CD8-positive, alpha-beta memory T cell (primary cell): ENCODE measurements at regions not wholly inside any gene's neighbourhood (a gene's known extent, or its start where the extent isn't known, plus 50 kb on each side); places are given as distances from the start of the nearest gene placed in this dataset.

Experiments
- CTCF ChIA-PET: fragments of 350-600 bp; sonication (Branson Sonifier 250); formaldehyde crosslinking; loops from one replicate; lab custom pipeline; 2021; ENCODE audit warnings: antibody characterized with exemption; lab: Charles Lee
- POLR2A ChIA-PET: fragments of 350-600 bp; sonication (Branson Sonifier 250); formaldehyde crosslinking; loops from one replicate; lab custom pipeline; 2021; ENCODE audit warnings: antibody characterized with exemption; lab: Charles Lee
- DNase-seq, 5 donors: peaks; one replicate each; pipeline versions ENCODE4 v3.0.0 to v3.0.0-alpha.2; 2020 to 2022; ENCODE audit warnings: mixed read lengths in 1 of 5
- H3K27ac ChIP-seq: one replicate; pipeline ENCODE4 v1.7.0; 2013; ENCODE audit warnings: low read depth, mild to moderate bottlenecking, low read length, moderate library complexity
- H3K27me3 ChIP-seq: 2 replicates; pipeline ENCODE4 v1.7.0; 2013; ENCODE audit warnings: low read length, mild to moderate bottlenecking; ENCODE audit not compliant: insufficient read depth, poor library complexity, severe bottlenecking
- H3K36me3 ChIP-seq: 2 replicates; pipeline ENCODE4 v1.7.0; 2013; ENCODE audit warnings: mild to moderate bottlenecking, low read length, moderate library complexity; ENCODE audit not compliant: insufficient read depth
- H3K4me1 ChIP-seq: 2 replicates; pipeline ENCODE4 v1.7.0; 2013; ENCODE audit warnings: mild to moderate bottlenecking, low read length, moderate library complexity; ENCODE audit not compliant: insufficient read depth
- H3K4me3 ChIP-seq: 2 replicates; pipeline ENCODE4 v1.7.0; 2013; ENCODE audit warnings: mild to moderate bottlenecking, low read length
- H3K9me3 ChIP-seq: 2 replicates; pipeline ENCODE4 v1.7.0; 2013; ENCODE audit warnings: mild to moderate bottlenecking, low read length
- H3K27ac Mint-ChIP-seq, 8 donors: one replicate each; pipeline ENCODE4 v1.8.0; 2020 to 2021; ENCODE audit warnings: mixed read lengths in 8 of 8, mild to moderate bottlenecking in 6 of 8, inconsistent platforms in 3 of 8, moderate library complexity in 3 of 8
- H3K27me3 Mint-ChIP-seq, 2 donors: one replicate each; pipeline ENCODE4 v1.8.0; 2020 to 2021; ENCODE audit warnings: mixed read lengths in 2 of 2, mild to moderate bottlenecking in 1 of 2, moderate library complexity in 1 of 2
- H3K36me3 Mint-ChIP-seq, 3 donors: one replicate each; pipeline ENCODE4 v1.8.0; 2020 to 2021; ENCODE audit warnings: mixed read lengths in 3 of 3, inconsistent platforms in 1 of 3, mild to moderate bottlenecking in 1 of 3
- H3K4me1 Mint-ChIP-seq, 3 donors: one replicate each; pipeline ENCODE4 v1.8.0; 2020 to 2021; ENCODE audit warnings: mixed read lengths in 3 of 3, inconsistent platforms in 1 of 3, mild to moderate bottlenecking in 1 of 3
- H3K4me3 Mint-ChIP-seq, 7 donors: one replicate each; pipeline ENCODE4 v1.8.0; 2020 to 2021; ENCODE audit warnings: mixed read lengths in 7 of 7, mild to moderate bottlenecking in 6 of 7, moderate library complexity in 4 of 7, inconsistent platforms in 2 of 7
- H3K9me3 Mint-ChIP-seq, 5 donors: one replicate each; pipeline ENCODE4 v1.8.0; 2020 to 2022; ENCODE audit warnings: mixed read lengths in 5 of 5, mild to moderate bottlenecking in 3 of 5, moderate library complexity in 2 of 5, inconsistent platforms in 1 of 5

- H3K27me3 Mint-ChIP-seq: no peaks in the 10 kb centered on the region
- Histone ChIP-seq H3K27me3 (no peaks in the 10 kb centered on the region), H3K4me3 (no peak overlapping the region), H3K36me3 (no peaks in the 10 kb centered on the region), H3K9me3 (no peaks in the 10 kb centered on the region), H3K4me1 (no peaks in the 10 kb centered on the region), H3K27ac (no peak overlapping the region)
- no peak for DNase-seq
- H3K27ac Mint-ChIP-seq: no peak overlapping the region
- H3K9me3 Mint-ChIP-seq: peaks cover 0 to 11% (median 7%) of the 10 kb centered on the region in 5 donors
- ChIA-PET CTCF (no interaction called here), POLR2A (no interaction called here)
- H3K4me1 Mint-ChIP-seq: no peaks in the 10 kb centered on the region
- no peaks in the 10 kb centered on the region for H3K36me3 Mint-ChIP-seq
- H3K4me3 Mint-ChIP-seq: no peak overlapping the region
Observed at GRCh38 chr9:106648799-106649198, 214.2 kb upstream of the ZNF462 start.

GRCh38 chr9:106649664-106650063, 213.3 kb upstream of the ZNF462 start:
- CTCF ChIA-PET: no interaction called here

GRCh38 chr9:106653213-106653612, 209.8 kb upstream of the ZNF462 start:
- no peaks in the 10 kb centered on the region for H3K27me3 Mint-ChIP-seq
- no peak overlapping the region for H3K4me3 Mint-ChIP-seq

More at GRCh38 chr9:106649664-106650063, 213.3 kb upstream of the ZNF462 start:
- no peaks in the 10 kb centered on the region for H3K36me3 ChIP-seq
- Mint-ChIP-seq H3K27me3 (no peaks in the 10 kb centered on the region), H3K4me3 (no peak overlapping the region), H3K4me1 (no peaks in the 10 kb centered on the region), H3K9me3 (peaks cover 0 to 10% (median 5%) of the 10 kb centered on the region in 5 donors), H3K36me3 (no peaks in the 10 kb centered on the region), H3K27ac (no peak overlapping the region)
- H3K4me3 ChIP-seq: no peak overlapping the region
- no peak overlapping the region for H3K27ac ChIP-seq
- H3K9me3 ChIP-seq: no peaks in the 10 kb centered on the region
- H3K27me3 ChIP-seq: no peaks in the 10 kb centered on the region
- H3K4me1 ChIP-seq: no peaks in the 10 kb centered on the region
- POLR2A ChIA-PET: no interaction called here
- DNase-seq: no peak

GRCh38 chr9:106655966-106656365, 207.0 kb upstream of the ZNF462 start:
- no peak overlapping the region for H3K27ac Mint-ChIP-seq
- H3K9me3 ChIP-seq: no peaks in the 10 kb centered on the region
- no peaks in the 10 kb centered on the region for H3K36me3 ChIP-seq
- no peaks in the 10 kb centered on the region for H3K4me1 ChIP-seq
- no peak overlapping the region for H3K27ac ChIP-seq
- H3K27me3 ChIP-seq: no peaks in the 10 kb centered on the region
- H3K36me3 Mint-ChIP-seq: no peaks in the 10 kb centered on the region
- H3K9me3 Mint-ChIP-seq: peaks cover 6 to 23% (median 13%) of the 10 kb centered on the region in 5 donors
- no peak overlapping the region for H3K4me3 ChIP-seq
- DNase-seq: no peak
- no peaks in the 10 kb centered on the region for H3K4me1 Mint-ChIP-seq
- ChIA-PET POLR2A (no interaction called here), CTCF (no interaction called here)
- H3K27me3 Mint-ChIP-seq: no peaks in the 10 kb centered on the region
- no peak overlapping the region for H3K4me3 Mint-ChIP-seq

More at GRCh38 chr9:106653213-106653612, 209.8 kb upstream of the ZNF462 start:
- ChIA-PET POLR2A (no interaction called here), CTCF (no interaction called here)
- no peaks in the 10 kb centered on the region for H3K27me3 ChIP-seq
- H3K27ac ChIP-seq: no peak overlapping the region
- H3K36me3 ChIP-seq: no peaks in the 10 kb centered on the region
- no peak overlapping the region for H3K27ac Mint-ChIP-seq
- H3K36me3 Mint-ChIP-seq: no peaks in the 10 kb centered on the region
- H3K4me3 ChIP-seq: no peak overlapping the region
- no peak for DNase-seq
- H3K4me1 Mint-ChIP-seq: no peaks in the 10 kb centered on the region
- no peaks in the 10 kb centered on the region for H3K9me3 ChIP-seq
- H3K4me1 ChIP-seq: no peaks in the 10 kb centered on the region
- peaks cover 6 to 15% (median 10%) of the 10 kb centered on the region in 5 donors for H3K9me3 Mint-ChIP-seq

- POLR2A ChIA-PET: no interaction called here
- H3K4me1 Mint-ChIP-seq: no peaks in the 10 kb centered on the region
- DNase-seq: no peak
- H3K36me3 Mint-ChIP-seq: no peaks in the 10 kb centered on the region
- no peak overlapping the region for H3K4me3 ChIP-seq
- H3K4me1 ChIP-seq: no peaks in the 10 kb centered on the region
- H3K27me3 Mint-ChIP-seq: no peaks in the 10 kb centered on the region
- H3K27ac ChIP-seq: no peak overlapping the region
- H3K27ac Mint-ChIP-seq: no peak overlapping the region
- CTCF ChIA-PET: no interaction called here
- H3K9me3 Mint-ChIP-seq: peaks cover 6 to 24% (median 9%) of the 10 kb centered on the region in 5 donors
- H3K9me3 ChIP-seq: no peaks in the 10 kb centered on the region
- H3K27me3 ChIP-seq: no peaks in the 10 kb centered on the region
- no peaks in the 10 kb centered on the region for H3K36me3 ChIP-seq
- H3K4me3 Mint-ChIP-seq: no peak overlapping the region
Observed at GRCh38 chr9:106657926-106658325, 205.0 kb upstream of the ZNF462 start.

GRCh38 chr9:106668534-106668933, 194.4 kb upstream of the ZNF462 start:
- Mint-ChIP-seq H3K4me3 (no peak overlapping the region), H3K4me1 (no peaks in the 10 kb centered on the region), H3K9me3 (peaks cover 0 to 7% (median 4%) of the 10 kb centered on the region in 5 donors), H3K27me3 (peaks cover 0 to 1% of the 10 kb centered on the region in 2 donors), H3K36me3 (no peaks in the 10 kb centered on the region), H3K27ac (no peak overlapping the region)
- Histone ChIP-seq H3K27me3 (no peaks in the 10 kb centered on the region), H3K4me1 (no peaks in the 10 kb centered on the region), H3K36me3 (no peaks in the 10 kb centered on the region), H3K9me3 (no peaks in the 10 kb centered on the region), H3K4me3 (no peak overlapping the region), H3K27ac (no peak overlapping the region)
- DNase-seq: no peak
- CTCF ChIA-PET: no interaction called here
- POLR2A ChIA-PET: no interaction called here

GRCh38 chr9:106669835-106670234, 193.1 kb upstream of the ZNF462 start:
- H3K27ac ChIP-seq: no peak overlapping the region
- H3K4me3 ChIP-seq: no peak overlapping the region
- H3K36me3 ChIP-seq: no peaks in the 10 kb centered on the region
- Mint-ChIP-seq H3K9me3 (peaks cover 0 to 10% (median 4%) of the 10 kb centered on the region in 5 donors), H3K27me3 (peaks cover 0 to 1% of the 10 kb centered on the region in 2 donors), H3K4me1 (no peaks in the 10 kb centered on the region), H3K27ac (no peak overlapping the region), H3K36me3 (no peaks in the 10 kb centered on the region), H3K4me3 (no peak overlapping the region)
- ChIA-PET CTCF (no interaction called here), POLR2A (no interaction called here)
- no peaks in the 10 kb centered on the region for H3K27me3 ChIP-seq
- H3K9me3 ChIP-seq: no peaks in the 10 kb centered on the region
- no peaks in the 10 kb centered on the region for H3K4me1 ChIP-seq
- no peak for DNase-seq

GRCh38 chr9:106670418-106670817, 192.5 kb upstream of the ZNF462 start:
- H3K9me3 Mint-ChIP-seq: peaks cover 0 to 10% (median 3%) of the 10 kb centered on the region in 5 donors
- DNase-seq: no peak
- no peaks in the 10 kb centered on the region for H3K36me3 Mint-ChIP-seq
- H3K4me1 Mint-ChIP-seq: no peaks in the 10 kb centered on the region
- CTCF ChIA-PET: no interaction called here
- H3K4me3 Mint-ChIP-seq: no peak overlapping the region
- H3K27ac Mint-ChIP-seq: no peak overlapping the region
- H3K27me3 Mint-ChIP-seq: peaks cover 0 to 1% of the 10 kb centered on the region in 2 donors
- POLR2A ChIA-PET: no interaction called here
- no peaks in the 10 kb centered on the region for H3K27me3 ChIP-seq
- no peak overlapping the region for H3K4me3 ChIP-seq
- H3K9me3 ChIP-seq: no peaks in the 10 kb centered on the region
- H3K36me3 ChIP-seq: no peaks in the 10 kb centered on the region
- H3K4me1 ChIP-seq: no peaks in the 10 kb centered on the region
- no peak overlapping the region for H3K27ac ChIP-seq

GRCh38 chr9:106675780-106676179, 187.2 kb upstream of the ZNF462 start:
- ChIA-PET CTCF (no interaction called here), POLR2A (no interaction called here)
- peaks cover 4 to 14% (median 5%) of the 10 kb centered on the region in 5 donors for H3K9me3 Mint-ChIP-seq
- H3K27me3 ChIP-seq: no peaks in the 10 kb centered on the region
- no peak overlapping the region for H3K27ac Mint-ChIP-seq
- no peaks in the 10 kb centered on the region for H3K27me3 Mint-ChIP-seq
- H3K9me3 ChIP-seq: no peaks in the 10 kb centered on the region
- no peak overlapping the region for H3K4me3 ChIP-seq
- no peak overlapping the region for H3K27ac ChIP-seq
- H3K36me3 ChIP-seq: no peaks in the 10 kb centered on the region
- H3K4me1 Mint-ChIP-seq: no peaks in the 10 kb centered on the region
- no peak overlapping the region for H3K4me3 Mint-ChIP-seq
- no peak for DNase-seq
- no peaks in the 10 kb centered on the region for H3K36me3 Mint-ChIP-seq
- H3K4me1 ChIP-seq: no peaks in the 10 kb centered on the region
